ENCODE measurements at regions not wholly inside any gene's neighbourhood (a gene's known extent, or its start where the extent isn't known, plus 50 kb on each side); places are given as distances from the start of the nearest gene placed in this dataset.

DNA sequence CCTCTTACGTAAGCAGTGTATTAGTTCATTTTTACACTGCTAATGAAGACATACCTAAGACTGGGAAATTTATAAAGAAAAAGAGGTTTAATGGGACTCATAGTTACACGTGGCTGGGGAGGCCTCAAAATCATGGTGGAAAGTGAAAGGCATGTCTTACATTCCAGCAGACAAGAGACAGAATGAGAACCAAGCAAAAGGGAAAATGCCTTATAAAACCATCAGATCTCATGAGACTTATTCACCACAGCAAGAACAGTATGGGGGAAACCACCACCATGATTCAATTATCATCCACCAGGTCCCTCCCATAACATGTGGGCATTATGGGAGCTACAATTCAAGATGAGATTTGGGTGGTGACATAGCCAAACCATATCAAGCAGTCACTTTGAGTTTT lies 126.3 kb upstream of the CXCL12 start:
- TF ChIP-seq POLR2AphosphoS5 (IDR thresholded peaks at IDR 0.05; ENCODE audit: insufficient read depth in 1 of 2, low read depth in 1 of 2) = no peak
- TF ChIP-seq, protein P1, sequence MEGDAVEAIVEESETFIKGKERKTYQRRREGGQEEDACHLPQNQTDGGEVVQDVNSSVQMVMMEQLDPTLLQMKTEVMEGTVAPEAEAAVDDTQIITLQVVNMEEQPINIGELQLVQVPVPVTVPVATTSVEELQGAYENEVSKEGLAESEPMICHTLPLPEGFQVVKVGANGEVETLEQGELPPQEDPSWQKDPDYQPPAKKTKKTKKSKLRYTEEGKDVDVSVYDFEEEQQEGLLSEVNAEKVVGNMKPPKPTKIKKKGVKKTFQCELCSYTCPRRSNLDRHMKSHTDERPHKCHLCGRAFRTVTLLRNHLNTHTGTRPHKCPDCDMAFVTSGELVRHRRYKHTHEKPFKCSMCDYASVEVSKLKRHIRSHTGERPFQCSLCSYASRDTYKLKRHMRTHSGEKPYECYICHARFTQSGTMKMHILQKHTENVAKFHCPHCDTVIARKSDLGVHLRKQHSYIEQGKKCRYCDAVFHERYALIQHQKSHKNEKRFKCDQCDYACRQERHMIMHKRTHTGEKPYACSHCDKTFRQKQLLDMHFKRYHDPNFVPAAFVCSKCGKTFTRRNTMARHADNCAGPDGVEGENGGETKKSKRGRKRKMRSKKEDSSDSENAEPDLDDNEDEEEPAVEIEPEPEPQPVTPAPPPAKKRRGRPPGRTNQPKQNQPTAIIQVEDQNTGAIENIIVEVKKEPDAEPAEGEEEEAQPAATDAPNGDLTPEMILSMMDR (IDR thresholded peaks at IDR 0.05) = no peak

All from vagina (tissue), 2 donors.